ENCODE measurements at regions not wholly inside any gene's neighbourhood (a gene's known extent, or its start where the extent isn't known, plus 50 kb on each side); places are given as distances from the start of the nearest gene placed in this dataset.

DNA sequence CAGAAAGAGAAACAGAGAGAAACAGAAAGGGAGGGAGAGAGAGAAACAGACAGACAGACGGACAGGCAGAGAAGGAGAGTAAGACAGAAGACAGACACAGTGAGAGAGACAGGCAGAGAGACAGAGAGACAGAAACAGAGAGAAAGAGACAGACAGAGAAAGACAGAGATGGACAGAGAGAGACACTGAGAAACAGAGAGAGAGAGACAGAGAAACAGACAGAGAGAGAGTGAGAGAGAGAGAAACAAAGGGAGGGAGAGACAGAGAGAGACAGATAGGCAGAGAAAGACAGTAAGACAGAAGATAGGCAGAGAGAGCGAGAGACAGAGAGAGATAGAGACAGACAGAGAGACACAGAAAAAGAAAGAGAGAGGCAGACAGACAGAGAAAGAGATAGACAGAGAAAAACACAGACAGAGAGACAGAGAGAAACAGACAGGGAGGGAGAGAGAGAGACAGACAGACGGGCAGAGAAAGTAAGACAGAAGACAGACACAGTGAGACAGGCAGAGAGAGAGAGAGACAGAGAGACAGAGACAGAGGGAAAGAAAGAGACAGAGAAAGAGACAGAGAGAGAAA, 753.4 kb upstream of the DEFB115 start:
- no peak for TF ChIP-seq EZH2 (IDR thresholded peaks at IDR 0.05; ENCODE audit: borderline replicate concordance, low read depth, low read length, severe bottlenecking)
- TF ChIP-seq, protein P1, sequence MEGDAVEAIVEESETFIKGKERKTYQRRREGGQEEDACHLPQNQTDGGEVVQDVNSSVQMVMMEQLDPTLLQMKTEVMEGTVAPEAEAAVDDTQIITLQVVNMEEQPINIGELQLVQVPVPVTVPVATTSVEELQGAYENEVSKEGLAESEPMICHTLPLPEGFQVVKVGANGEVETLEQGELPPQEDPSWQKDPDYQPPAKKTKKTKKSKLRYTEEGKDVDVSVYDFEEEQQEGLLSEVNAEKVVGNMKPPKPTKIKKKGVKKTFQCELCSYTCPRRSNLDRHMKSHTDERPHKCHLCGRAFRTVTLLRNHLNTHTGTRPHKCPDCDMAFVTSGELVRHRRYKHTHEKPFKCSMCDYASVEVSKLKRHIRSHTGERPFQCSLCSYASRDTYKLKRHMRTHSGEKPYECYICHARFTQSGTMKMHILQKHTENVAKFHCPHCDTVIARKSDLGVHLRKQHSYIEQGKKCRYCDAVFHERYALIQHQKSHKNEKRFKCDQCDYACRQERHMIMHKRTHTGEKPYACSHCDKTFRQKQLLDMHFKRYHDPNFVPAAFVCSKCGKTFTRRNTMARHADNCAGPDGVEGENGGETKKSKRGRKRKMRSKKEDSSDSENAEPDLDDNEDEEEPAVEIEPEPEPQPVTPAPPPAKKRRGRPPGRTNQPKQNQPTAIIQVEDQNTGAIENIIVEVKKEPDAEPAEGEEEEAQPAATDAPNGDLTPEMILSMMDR (IDR thresholded peaks at IDR 0.05; ENCODE audit: borderline replicate concordance, extremely low read depth, low read length, poor library complexity, severe bottlenecking) = no peak

Measured in DND-41 (cell line).